Cardiac muscle cell (in vitro differentiated cells and primary cell): ENCODE measurements at regions not wholly inside any gene's neighbourhood (a gene's known extent, or its start where the extent isn't known, plus 50 kb on each side); places are given as distances from the start of the nearest gene placed in this dataset.

Source experiments
- DNase-seq, 2 donors: peaks; one replicate each; pipeline versions ENCODE4 v3.0.0 to v3.0.0-alpha.2; 2010 to 2017; ENCODE audit warnings: low read depth in 1 of 2, low spot score in 1 of 2
- H3K27ac ChIP-seq: fragments of 200-600 bp; sonication (generic); 2 replicates; pipeline ENCODE4 v1.5.1; 2016
- H3K27me3 ChIP-seq: fragments of 200-600 bp; sonication (generic); 2 replicates; pipeline ENCODE4 v1.6.0; 2016; ENCODE audit warnings: control low read depth
- H3K36me3 ChIP-seq: fragments of 200-600 bp; sonication (generic); 2 replicates; pipeline ENCODE4 v1.5.1; 2016; ENCODE audit warnings: control low read depth
- H3K4me1 ChIP-seq: fragments of 200-600 bp; sonication (generic); 2 replicates; pipeline ENCODE4 v1.8.1; 2017; ENCODE audit warnings: low read depth, mild to moderate bottlenecking, mixed run types
- H3K4me3 ChIP-seq: fragments of 200-600 bp; sonication (generic); 2 replicates; pipeline ENCODE4 v1.5.1; 2016; ENCODE audit warnings: mild to moderate bottlenecking
- H3K9me3 ChIP-seq: fragments of 200-600 bp; sonication (generic); 2 replicates; pipeline ENCODE4 v1.5.1; 2017; ENCODE audit warnings: low read depth, mild to moderate bottlenecking, control low read depth
- TF ChIP-seq, protein P1 (sequence below): IDR thresholded peaks from 2 replicates; pipeline ENCODE4 v1.5.1; 2012; ENCODE audit warnings: low read depth, mild to moderate bottlenecking, low read length

DNA sequence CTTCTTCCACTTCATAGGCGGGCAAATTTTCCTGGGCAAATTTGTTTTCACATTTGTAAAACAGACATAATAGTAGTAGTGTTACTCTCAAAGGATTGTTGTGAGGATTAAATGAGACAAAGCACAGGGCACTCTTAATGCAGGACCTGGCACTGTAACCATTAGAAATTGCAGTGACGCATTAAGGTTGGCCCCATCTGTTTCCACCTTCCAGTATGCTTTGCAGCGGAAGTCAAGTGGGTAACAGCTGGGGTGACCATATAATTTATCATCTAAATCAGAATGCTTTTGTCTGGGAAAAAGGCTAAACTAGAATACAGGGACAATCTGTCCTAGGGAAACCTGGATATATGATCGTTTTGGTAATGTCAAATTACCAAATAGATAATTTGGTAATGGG is 132.5 kb upstream of the CACHD1 start:
- Histone ChIP-seq H3K4me1 (peaks cover 9% of the 10 kb centered on the region), H3K27ac (no peak overlapping the region), H3K27me3 (no peaks in the 10 kb centered on the region)

DNA sequence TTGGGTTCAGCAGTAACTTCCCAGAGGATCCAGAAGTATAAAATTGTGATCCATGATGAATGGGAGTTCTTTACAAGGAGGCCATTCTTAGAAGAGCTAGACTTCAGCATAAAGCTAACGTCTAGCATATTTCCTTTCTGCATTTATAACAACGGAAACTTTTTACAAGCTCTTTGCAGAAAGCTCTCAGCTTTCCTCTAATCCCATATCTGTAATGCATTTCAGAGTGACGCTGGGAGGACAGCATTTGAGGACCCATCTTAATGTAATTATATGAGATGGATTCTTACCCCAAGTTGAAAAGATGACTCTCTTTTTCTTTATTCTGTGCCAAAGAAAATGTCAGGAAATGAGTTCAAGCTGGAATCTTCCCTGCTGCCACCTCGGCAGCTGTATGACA is 132.0 kb upstream of the CACHD1 start:
- DNase-seq = no peak
- TF ChIP-seq, protein P1, sequence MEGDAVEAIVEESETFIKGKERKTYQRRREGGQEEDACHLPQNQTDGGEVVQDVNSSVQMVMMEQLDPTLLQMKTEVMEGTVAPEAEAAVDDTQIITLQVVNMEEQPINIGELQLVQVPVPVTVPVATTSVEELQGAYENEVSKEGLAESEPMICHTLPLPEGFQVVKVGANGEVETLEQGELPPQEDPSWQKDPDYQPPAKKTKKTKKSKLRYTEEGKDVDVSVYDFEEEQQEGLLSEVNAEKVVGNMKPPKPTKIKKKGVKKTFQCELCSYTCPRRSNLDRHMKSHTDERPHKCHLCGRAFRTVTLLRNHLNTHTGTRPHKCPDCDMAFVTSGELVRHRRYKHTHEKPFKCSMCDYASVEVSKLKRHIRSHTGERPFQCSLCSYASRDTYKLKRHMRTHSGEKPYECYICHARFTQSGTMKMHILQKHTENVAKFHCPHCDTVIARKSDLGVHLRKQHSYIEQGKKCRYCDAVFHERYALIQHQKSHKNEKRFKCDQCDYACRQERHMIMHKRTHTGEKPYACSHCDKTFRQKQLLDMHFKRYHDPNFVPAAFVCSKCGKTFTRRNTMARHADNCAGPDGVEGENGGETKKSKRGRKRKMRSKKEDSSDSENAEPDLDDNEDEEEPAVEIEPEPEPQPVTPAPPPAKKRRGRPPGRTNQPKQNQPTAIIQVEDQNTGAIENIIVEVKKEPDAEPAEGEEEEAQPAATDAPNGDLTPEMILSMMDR = no peak
- Histone ChIP-seq H3K27me3 (no peaks in the 10 kb centered on the region), H3K9me3 (no peaks in the 10 kb centered on the region), H3K36me3 (no peaks in the 10 kb centered on the region), H3K4me1 (peaks cover 9% of the 10 kb centered on the region), H3K4me3 (no peak overlapping the region), H3K27ac (no peak overlapping the region)

More for the DNA sequence above, 132.5 kb upstream of the CACHD1 start:
- DNase-seq = no peak
- TF ChIP-seq, protein P1 = no peak
- Histone ChIP-seq H3K36me3 (no peaks in the 10 kb centered on the region), H3K4me3 (no peak overlapping the region), H3K9me3 (no peaks in the 10 kb centered on the region)

DNA sequence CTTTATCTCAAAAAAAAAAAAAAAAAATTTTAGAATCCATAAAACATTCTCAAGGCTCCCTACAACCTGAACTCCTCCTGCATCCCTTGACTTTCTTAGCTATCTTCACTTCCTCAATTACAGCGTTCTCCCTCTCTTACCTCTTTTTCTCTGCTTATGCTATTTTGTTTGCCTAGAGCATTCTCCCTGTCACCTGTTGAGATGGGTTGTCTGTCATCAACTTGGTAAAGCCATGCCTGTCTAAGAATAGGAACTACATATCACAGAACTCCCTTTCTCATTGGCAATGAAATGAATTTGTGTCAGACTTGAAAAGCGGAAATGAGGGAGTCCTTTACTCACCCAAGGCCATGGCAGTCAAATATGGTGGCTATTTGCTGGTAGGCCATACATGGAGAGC is 129.6 kb upstream of the CACHD1 start:
- Histone ChIP-seq H3K27me3 (no peaks in the 10 kb centered on the region), H3K27ac (no peak overlapping the region), H3K9me3 (no peaks in the 10 kb centered on the region), H3K4me3 (no peak overlapping the region), H3K36me3 (no peaks in the 10 kb centered on the region), H3K4me1 (peaks cover 15% of the 10 kb centered on the region)
- DNase-seq = no peak
- TF ChIP-seq, protein P1 = no peak

DNA sequence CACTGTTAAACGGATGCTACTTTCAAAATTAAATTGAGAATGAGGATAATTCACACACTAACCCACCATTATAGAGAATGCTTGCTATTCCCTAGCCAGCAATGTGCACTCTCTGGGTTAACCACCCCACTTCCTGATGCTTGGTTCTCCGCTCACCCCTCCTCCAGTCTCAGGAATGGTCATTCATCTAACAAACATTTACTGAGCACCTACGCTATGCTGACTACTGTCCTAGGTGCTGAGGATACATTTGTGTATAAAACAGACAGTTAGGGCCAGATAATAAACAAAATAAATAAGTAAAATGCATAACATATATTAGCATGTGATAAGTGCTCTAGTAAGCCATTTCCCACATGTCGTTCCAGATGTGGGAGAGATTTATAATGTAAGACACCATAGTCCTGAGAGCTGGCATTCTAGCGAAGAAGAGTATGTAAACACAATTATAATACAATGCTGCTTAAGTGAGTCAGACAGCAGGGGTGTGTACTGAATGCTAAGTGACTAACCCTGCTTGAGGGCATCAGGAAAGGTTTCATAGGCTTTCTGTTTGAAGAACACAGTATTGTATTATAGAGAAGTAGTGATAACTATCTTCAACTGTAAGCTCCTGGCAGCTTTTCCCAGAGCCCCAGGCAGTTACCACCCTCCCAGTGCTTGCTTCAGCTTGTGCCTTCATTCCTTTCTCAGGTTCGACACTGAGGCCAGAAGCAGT is 126.7 kb upstream of the CACHD1 start:
- no peak overlapping the region for H3K27ac ChIP-seq
- TF ChIP-seq, protein P1 = no peak
- H3K4me3 ChIP-seq = no peak overlapping the region
- H3K9me3 ChIP-seq = no peaks in the 10 kb centered on the region
- no peaks in the 10 kb centered on the region for H3K36me3 ChIP-seq
- peaks cover 14% of the 10 kb centered on the region for H3K4me1 ChIP-seq
- peak in 1 of 2 donors; percentile 26 for DNase-seq
- H3K27me3 ChIP-seq = no peaks in the 10 kb centered on the region

DNA sequence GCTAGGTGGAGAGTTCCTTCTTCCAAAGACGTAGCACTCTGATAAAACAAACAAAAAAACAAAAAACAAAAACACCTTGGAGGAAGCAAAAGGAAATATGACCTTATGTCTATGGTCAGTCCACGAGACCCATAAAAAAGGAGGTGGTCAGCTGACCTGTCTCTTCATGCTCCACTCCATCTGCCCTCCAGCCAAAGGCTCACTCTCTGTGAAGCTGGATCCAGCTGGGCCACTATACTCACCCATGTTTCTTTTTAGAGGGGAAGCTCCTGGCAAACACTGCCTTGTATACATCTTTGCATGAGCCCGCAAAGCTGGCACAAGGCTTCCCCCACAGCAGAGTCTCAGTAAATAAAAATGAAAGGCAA is 126.1 kb upstream of the CACHD1 start:
- no peaks in the 10 kb centered on the region for H3K36me3 ChIP-seq
- TF ChIP-seq, protein P1 = no peak
- no peak overlapping the region for H3K27ac ChIP-seq

More for the DNA sequence above, 126.1 kb upstream of the CACHD1 start:
- Histone ChIP-seq H3K4me3 (no peak overlapping the region), H3K27me3 (no peaks in the 10 kb centered on the region), H3K9me3 (no peaks in the 10 kb centered on the region), H3K4me1 (peaks cover 14% of the 10 kb centered on the region)
- no peak for DNase-seq
